EL (cell line): ENCODE measurements at regions not wholly inside any gene's neighbourhood (a gene's known extent, or its start where the extent isn't known, plus 50 kb on each side); places are given as distances from the start of the nearest gene placed in this dataset.

ENCODE experiments used
- DNase-seq: peaks from one replicate; pipeline ENCODE4 v3.0.0-alpha.2; 2016

DNA sequence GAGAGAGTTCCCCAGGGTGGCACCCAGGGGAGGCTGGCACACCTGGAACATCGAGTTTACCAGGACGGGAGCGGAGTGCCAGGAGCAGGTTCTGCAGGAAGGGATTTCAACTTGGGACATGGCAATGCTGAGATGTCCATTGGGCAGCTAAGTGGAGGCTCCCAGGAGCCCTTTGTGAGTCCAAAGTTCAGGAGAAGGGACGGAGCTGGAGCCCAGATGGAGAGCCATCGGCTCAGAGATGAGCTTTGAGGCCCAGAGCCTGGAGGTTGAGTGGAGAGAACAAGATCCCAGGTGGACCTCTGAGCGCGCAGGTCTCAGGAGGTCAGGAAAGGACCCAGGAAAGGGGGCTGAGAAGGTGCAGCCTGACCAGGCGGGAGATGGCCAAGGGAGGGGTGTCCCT is 67.5 kb upstream of the AFDN start:
- no peak for DNase-seq

DNA sequence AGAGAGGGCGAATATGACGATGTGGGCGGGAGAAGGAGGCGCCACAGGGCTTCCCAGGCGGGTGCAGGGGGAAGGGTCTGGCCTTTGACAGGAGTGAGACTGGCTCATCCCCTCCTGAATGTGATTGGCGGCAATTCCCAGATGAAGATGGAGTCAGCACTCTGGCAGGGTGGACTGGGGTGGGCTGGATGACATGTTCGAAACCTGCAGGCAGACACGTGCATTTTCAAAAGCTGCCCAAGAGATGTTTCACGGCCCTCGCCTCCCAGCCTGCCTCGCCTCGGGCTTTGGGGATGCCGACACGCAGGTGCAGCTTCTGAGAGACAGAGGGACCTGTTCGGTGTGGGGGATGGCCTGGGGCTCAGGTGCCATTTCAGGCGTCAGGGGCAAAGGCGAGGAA is 66.8 kb upstream of the AFDN start:
- no peak for DNase-seq

DNA sequence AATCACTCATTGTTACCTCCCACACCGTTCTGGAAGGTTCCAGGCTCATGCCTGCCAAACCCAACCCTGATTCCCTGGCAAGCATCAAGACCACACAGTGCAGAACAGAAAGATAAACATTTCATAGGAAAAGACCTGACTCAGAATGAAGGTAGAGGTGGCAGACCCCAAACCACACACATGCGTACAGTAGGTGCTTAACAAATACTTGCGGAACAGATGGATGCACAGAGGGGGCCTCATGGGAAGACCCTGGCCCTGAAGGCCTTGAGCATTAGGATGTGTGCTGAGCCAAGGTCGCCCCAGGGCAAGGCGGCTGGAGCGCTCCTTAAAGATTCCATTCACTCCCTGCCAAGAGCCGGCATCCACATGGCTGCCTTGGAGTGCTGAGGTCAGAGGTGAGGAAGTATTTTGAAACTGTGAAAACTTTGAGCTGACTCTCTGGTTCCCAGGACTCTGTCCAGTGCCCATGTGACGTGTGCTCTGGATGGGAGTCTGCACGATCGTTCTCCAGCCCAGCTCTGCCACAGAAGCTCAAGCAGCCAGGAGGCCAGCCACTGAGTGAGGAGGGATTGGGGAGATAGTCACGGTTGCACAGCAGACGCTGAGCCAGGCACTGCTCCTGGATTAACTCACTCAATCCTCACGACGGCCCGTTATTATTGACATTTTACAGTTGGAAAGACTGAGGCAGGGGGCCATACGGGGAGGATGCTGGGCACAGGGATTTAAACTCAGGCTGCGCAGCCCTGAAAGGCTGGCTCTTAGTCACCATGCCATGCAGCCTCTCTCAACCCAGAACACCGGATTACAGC is 65.5 kb upstream of the AFDN start:
- peak; percentile 1 for DNase-seq

DNA sequence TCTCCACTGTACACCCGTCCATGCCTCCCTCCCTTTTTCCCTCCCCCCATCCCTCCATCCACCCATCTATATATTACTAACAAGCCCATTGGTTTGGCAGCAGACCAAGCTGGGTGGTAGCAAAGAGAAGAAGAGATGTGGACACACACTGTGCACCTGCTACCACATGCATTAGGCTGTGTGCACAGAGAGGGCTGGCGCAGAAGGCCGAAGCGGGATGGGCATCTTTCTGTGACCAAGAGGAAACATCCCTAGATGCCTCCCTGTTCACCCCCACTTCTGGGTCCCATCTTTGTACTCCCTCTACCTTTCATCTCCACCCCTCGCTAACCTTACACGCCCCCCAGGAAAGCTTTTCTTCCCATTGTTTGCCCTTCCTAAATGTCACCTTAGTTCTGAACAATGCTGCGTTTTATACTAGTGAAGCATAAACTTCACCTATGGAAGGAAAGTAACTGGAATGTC is 64.9 kb upstream of the AFDN start:
- DNase-seq = no peak

DNA sequence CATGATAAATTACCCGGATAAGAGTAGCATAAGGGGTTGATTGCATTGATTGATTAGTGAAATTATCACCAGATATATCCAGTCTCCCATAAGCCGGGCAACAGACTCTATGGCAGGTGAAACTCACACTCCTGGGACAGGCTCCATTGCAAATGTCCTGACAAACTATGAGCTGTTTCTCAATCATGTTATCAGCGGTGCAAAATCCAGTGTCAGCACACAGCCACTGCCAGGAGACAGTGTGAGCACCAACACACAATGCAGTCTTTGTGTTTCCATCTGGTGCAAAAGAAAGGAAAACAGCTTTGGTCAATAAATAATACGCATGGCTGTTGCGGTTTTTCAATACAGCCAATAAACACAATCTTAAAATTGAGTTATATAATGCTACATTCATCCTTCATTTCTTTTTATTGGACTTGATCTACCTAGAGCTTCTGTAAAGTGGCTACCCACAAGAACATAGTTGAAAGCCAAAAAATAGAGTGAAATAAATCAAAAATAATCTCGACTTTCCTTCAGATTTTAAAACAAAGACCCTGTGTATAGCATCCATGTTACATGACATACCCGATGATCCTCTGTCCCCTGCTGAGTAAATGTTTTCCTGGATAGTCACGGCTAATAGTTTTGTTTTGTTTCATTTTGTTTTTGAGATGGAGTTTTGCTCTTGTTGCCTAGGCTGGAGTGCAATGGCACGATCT is 64.3 kb upstream of the AFDN start:
- DNase-seq = no peak

DNA sequence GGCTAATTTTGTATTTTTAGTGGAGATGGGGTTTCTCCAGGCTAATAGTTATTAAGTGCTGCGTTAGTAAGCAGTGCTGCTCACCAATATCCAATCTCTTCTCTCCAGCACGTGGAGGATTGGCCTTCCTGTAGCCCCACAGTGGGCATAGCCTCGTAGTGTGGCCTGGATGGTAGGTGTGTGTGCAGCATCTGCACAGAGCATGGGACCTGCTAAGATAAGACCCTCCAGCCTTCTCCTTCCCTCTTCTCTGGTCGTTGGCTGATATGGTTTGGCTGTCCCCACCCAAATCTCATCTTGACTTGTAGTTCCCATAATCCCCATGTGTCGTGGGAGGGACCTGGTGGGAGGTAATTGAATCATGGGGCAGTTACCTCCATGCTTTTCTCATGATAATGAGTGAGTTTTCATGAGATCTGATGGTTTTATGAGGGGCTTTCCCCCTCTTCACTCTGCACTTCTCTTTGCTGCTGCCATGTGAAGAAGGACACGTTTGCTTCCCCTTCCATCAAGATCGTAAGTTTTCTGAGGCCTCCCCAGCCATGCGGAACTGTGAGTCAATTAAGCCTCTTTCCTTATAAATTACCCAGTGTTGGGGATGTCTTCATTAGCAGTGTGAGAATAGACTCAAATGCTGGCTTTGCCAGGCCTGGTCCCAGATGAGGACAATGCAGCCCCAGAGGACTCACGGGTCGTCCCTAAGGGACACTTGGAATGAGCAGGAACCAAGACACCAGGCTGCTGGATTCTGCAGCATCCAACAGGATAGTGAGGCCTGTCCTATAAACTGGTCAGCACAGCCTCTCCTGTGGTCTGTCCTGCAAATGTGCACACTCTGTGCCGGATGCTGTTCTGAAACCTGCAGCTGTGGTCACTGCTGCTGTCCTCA is 63.4 kb upstream of the AFDN start:
- no peak for DNase-seq

DNA sequence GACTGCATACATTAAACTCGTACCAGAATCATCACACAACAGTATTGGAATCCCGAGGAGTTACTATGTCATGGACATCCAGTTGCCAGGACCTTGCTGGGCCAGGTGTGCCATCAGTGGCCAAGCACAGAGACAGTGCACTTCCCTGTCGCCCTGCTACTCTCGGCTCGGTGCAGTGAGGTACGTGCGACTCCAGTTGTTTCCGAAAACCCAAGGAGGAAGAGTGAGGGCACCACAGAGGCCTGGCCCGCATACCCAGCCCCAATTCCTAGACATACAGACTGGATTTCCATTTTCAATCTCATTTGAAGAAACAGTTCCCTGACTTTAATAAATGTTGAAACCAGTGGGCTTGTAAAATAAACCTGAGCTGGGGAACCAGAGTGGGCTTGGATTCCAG is 62.5 kb upstream of the AFDN start:
- DNase-seq = no peak

DNA sequence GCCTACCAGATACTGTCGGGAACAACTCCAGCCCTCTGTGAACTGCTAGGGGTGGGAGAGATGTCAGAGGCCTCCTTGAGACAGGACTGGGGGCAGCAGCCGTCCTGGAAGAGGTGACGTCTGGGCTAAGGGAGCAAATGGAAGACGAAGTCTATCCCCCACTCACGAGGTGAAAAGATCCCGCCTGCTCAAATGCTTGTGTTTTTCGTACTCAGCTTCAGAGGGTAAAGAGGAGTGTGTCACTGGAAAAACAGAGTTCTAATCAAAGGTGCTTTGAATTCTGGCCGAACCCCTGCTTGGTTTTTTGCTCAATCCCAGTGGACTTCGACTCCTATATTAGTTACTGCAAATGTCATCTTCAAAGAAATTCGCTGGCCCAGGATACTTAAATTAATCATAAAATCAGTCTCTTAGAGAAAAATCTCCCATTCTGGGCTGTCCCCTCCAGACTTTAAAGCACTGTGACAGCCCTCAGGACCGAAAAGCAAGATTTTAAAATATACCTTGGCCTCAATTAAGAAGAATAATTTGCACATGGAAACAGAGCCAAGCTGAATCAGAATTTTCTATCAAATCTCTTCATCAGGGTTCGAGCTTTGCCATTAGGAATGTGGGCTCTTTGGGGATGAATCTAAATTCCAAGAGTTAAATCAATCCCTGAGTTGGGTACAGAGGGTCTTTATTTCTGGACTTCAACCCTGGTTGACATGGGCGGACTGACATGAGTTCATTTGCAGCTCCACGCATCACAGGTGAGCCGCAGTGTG is 61.8 kb upstream of the AFDN start:
- no peak for DNase-seq

DNA sequence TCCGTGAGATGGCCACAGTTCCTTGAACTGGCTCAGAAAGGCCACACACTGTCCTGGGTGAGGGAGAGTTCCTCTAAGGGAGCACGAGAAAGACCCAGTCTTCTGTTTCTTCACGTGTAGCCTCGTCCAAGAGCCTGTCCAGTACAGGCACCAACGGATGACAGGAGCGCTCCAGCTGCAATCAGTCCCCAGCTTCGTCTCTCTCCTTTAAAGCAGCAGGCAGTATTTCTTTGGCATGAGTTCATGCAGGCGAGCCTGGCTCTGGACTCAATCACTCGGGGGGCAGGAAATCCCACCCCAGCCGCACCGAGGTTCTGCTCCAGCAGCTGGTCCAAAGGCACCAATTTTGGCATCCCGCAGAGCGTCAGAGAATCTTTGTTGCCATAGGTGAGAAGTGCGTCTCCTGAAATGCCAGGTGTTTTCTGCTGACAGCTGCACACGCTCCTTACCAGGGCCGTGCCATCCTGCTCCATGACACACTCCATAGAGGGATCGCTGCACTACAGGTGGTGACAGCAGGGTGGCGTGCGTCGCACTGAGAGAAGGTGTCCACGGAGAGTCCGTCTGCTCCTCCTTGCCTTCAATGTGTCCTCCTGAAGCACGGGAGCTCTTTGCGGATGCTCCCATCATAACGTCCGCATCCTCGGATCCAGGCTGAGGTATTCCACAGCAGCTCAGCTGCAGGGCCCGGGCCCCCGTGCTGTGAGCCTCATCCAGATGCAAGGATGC is 59.6 kb upstream of the AFDN start:
- DNase-seq = no peak

DNA sequence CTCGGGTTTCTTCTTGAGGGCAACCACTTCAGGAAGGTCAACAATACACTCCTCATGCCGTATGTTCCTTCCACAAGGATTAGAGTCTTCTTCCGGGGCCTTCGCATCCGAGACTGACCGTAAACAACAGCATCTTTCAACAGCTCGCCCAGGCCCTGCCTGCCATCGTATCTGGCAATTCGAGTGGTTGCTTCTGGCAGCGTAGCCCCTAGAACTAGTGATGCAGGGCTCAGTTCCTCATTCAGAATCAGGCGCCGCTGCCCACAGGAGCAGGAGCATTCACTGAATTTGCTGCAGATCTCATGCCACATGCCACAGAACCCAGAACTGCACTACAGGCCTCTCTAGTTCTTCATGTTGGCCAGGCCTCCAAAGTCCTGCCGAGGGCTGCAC is 59.0 kb upstream of the AFDN start:
- DNase-seq = no peak

DNA sequence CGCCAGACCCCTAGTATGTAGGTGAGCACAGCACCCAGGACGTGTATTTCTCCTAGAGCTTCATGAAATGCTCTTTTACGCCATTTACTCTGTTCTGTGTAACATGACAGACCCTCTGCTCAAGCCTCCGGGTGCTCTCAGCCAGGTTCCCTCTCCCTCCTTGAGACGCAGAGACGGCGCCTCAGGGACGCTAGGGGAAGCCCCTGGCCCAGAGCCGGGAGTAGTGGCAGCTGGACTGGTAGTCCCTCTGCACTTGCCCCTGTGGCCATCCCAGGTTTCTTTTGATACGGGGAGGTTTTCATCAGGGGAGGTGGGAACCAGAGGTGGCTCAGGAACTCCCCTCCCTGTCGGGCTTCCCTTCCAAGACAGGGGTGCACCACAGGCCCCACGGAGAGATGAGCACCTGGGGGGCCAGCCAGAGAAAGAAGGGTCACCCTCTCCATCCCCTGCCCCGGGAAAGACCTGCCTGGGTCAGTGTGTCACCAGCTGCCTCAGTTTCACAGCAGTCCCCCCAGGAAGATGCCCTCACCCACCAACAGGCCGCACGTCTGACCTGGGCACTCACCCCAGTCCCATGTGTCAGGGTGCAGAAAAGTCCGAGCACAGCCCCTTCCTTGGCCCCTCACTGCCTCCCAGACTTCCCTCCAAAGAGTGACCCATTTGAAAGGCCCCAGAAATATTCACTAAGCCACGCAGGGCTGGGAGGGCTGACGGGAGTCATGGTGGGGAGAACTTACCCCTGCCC is 58.1 kb upstream of the AFDN start:
- no peak for DNase-seq

DNA sequence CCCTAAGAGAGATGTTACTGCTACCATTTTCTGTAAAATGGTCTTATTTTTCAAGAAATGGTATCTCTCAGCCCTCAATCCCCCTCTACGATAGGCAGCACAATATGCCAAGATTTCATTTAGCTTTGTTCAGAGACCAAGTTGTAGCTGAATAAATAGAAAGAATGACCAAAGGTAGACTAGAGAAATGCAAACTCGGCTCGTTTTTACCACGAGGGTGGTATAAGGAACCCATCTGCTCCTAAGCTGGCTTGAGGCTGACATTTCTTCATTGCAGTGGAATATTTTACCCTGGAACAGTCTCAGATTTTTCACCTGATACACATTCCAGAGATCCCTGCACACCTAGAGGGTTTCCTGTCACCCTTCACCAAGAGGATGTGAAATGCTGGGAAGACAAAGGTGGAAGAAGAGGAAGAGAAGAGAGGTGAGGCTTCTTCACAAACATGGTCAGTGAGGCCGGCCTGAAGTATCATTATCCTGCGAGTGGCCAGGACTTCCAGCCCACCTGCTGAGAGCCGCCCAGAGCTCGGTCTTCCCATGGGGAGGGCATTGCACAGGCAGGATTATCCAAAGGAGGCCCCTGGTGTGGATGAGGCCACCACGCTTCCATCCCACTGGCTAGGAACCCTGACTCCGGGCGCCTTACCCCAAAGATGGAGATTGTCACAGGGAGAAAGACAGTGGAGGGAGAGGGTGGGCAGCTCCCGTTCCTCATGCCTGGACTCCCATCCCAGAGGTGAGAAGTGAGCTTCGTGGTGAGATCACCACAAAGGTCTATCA is 57.1 kb upstream of the AFDN start:
- DNase-seq = no peak

DNA sequence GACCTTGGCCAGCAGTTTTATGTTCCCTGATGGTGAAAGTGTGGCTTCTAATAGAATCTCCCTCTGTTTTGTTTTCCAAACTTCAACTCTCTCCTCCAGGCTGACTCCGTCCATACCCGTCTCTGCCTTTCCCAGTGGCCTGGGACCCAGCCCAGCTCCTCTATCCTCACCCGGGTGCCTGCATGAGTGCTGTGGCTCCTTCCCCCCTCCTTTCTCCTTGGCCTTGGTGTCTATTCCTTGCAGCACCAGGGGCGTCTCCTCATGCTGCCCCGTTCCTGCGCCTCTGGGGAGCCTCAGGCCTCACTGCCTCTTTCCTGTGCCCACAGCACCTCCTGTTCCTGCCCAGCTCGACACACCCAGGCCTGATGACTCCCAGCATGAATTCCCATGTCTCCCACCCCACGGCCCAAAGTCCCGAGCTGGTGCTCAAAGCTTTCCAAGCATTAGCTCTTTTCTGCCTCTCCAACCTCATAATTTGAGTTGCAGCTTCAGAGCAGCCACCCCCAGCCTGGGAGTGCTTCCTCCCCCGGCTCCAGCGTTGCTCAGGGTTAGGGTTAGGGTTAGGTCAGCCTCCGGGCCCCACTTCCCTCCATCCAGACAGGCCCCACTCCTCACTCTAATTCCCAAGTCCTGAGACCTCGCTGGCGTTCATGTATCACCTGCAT is 56.3 kb upstream of the AFDN start:
- DNase-seq = no peak

DNA sequence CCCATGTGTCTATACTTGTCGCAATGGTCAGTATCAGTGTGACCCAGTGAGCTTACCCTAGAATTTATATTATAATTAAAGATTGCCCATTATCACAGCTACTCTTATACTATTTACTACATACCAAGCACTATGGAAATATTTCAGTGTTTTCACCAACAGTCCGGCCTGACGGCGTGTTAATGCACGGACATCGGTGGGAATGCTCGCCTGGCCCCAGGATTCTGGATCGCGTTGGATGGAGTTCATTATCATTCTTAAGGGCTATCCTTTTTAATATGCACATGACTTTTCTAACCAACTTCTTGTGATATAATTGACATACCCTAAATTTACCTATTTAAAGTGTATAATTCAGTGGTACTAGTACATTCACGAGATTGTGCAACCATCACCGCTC is 51.8 kb upstream of the AFDN start:
- DNase-seq = no peak

DNA sequence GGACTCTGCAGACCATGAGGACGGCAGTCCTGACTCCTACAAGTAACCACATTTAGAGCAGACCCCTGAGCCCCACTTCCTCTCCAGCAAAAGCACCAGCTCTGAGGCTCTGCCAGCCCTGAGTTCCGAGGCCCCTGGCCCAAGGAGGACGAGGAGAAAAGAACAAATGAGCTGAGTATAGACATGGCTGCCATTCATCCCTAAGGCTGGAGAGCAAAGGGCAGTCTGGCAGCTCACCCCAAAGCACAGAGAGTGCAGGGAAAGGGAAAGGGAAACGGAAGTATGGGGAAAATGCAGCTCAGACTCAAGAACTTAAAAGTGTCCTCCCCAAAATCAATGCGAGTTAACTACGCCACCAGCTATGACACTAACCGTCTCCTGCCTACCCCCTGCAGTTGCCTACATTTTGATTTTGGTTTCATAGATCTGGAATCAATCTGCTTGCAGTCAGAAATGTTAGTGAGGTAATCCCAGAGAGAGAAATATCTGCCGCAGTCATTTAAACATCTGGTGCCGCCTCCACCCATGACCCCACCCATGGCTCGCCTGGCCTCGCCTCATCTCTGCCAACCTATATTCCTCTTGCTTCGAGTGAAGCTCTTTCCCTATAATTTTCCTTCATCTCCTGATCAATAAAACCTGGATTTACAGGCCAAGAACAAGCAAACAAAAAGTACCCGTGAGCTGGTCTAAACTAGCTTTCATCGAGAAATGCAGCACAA is 49.6 kb upstream of the AFDN start:
- DNase-seq = no peak
